Effector CD8-positive, alpha-beta T cell (primary cell): ENCODE measurements at regions not wholly inside any gene's neighbourhood (a gene's known extent, or its start where the extent isn't known, plus 50 kb on each side); places are given as distances from the start of the nearest gene placed in this dataset.

Source experiments
- DNase-seq: peaks from one replicate; lab custom pipeline; 2025; lab: John Stamatoyannopoulos, UW

GRCh38 chr15:47506329-47507100 is 210.8 kb upstream of the SEMA6D start:
- no peak for DNase-seq

DNA sequence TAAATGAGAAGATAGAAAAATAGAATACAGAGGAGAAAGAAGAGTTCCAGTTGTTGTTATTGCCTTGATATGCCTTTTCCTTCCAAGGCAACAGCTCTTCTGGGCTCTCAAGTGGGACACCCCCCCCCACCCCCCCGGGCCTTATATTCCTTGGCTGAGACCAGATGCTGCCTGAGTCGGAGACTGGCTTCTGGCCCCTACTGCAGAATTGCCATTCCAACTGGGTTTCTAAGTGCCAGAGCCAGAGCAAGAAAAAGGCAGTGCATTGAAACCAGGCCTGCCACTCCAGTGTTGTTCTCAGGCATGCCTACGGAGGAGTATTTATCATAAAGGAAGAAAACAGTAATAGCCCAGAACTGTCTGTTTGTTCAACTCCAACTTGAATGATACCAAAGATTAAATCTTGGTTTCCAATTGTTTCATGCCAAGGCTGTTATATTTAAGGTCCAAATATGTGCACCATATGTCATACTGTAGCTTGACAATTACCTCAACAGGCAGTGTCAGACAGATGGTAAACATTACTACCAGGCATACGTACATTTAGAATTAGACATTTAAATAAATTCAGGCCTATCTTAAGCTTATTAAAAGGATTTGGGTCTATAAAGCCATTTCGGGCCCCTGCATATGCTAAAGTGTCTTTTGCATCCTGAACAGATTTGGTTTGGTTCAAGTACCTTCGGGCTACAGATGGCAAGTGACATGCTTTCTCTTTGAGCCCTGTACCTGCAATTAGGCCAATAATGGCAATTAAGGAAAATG is 209.9 kb upstream of the SEMA6D start:
- no peak for DNase-seq

DNA sequence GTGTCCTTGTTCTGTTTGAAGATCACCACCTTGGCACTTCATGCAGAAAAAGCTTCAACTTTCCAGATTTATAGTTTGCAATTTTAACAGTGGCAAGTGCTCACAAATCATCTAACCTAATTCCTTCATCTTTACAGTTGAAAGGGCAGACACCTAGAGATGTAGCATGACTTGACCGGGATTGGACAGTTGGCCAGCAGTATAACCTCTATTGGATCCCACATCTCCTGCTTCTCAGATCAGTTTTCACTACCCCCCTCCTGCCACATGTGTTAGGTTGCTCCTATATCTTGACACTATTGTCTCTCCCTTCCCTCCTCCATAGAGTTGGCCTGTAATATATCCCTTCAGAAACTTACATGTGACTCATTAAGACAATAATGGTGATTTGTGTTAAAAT is 206.0 kb upstream of the SEMA6D start:
- no peak for DNase-seq

DNA sequence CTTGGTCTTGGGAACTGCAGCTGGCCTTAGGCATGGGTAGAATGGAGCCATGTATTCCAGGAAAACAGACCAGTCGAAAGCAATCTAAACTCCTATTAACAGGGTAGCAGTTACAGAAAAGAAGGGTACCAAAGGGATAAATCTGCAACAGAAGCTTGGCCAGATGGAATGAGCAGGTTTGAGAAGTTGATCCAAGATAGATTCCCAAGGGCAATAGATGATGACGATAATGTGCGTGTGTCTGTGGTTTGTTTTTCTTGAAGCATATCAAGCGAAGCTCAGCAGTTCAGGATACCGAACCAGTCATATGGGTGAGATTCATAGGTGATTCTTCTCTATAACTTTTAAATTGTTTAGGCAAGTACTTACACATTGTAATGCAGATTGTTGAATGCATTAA is 203.8 kb upstream of the SEMA6D start:
- no peak for DNase-seq

- no peak for DNase-seq
Observed at GRCh38 chr15:47514200-47514652, 203.1 kb upstream of the SEMA6D start.

DNA sequence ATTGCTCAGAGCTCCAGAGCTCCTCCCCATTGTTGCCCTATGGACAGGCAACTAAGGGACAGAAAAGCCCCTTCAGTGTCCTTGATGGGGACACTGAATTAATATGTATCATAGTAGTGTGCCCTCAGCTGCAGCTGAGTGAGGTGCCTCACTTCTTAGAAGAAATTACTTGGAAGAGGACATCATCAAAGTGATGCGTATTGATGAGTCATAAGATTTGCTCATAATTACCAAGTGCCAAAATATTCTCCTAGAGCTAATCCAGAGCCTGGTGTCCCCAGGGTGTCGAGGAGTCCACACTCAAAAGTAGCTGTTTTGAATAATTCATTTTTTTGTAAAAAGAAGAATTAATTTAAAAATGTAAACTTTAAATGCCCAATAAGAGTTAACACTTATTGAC is 200.7 kb upstream of the SEMA6D start:
- no peak for DNase-seq

- DNase-seq: no peak
Observed at GRCh38 chr15:47516972-47517371, 200.3 kb upstream of the SEMA6D start.

DNA sequence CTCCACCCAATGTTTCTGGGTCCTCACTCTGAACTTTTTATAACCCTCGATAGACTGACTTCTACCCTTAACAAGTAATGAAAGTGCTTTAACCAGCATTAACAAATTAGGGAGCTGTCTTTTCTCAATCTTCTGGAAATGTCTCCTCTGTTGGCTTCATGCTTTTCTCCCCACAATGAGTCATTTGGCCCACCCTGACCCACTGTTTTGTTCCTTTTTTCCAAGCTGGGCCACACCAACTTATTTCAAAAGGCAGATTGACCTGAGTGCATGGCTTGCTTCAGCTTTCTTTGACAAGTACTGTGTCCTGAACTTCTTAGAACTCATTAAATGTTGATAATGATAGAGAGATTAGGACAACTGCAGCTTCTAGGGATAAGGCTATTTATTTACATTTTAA is 199.6 kb upstream of the SEMA6D start:
- no peak for DNase-seq

DNA sequence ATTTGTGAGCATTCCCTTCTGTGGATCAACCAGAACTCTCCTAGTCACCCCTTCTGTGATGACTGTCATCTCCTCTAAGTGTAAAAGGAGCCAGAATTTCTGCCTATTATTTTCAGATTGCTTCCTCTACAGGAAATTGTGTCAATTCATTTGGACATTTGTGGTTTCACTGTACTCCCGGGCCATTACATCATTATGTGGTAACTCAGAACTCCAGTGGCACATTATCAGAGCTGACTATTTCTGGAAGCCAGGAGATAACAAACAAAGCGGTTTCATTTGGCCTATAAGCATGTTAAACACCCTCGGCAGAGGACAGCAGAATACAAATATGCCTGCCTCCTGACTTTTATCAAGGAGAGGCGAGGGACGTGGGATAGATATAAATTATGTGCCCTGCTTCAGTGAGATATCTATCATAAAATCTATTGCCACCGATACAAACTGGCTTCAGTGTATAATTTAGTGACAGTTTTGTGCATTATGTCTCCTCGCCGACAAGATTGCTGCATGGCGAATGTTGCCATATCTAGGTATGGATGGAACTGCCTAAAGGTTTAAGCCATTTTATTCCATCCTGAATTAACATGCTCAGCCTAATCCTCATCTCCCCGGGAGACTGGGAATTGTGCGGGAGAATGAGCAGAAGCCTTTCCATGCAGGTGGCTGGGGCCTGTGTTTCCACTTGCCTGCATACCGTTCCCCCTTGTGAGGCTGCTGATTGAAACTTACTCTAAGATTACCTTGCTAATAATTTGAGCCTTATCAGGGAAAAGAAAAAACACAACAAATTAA is 193.4 kb upstream of the SEMA6D start:
- DNase-seq: no peak

- DNase-seq: no peak
Observed at GRCh38 chr15:47529241-47529640, 188.1 kb upstream of the SEMA6D start.

- no peak for DNase-seq
Observed at GRCh38 chr15:47534673-47535072, 182.6 kb upstream of the SEMA6D start.

DNA sequence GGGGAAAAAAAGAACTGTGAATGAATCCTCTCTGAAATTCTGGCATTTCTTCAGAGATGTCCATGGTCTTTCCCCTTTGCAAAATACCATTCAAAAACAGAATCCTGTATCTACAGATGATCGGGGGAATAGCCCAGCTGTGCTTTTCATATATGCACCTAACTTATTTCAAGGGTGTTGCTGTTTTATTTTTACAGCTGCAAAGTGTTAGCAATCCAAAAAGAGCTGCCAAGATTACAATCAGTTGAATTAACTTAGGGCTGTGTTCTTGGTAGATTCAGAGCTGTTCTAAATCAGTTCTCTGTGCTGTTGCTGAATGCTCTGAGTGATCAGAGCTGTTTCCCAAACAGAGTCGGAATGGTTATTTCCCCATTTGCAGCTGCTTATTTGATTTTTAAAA is 175.7 kb upstream of the SEMA6D start:
- no peak for DNase-seq

GRCh38 chr15:47542312-47542989 is 174.9 kb upstream of the SEMA6D start:
- no peak for DNase-seq

DNA sequence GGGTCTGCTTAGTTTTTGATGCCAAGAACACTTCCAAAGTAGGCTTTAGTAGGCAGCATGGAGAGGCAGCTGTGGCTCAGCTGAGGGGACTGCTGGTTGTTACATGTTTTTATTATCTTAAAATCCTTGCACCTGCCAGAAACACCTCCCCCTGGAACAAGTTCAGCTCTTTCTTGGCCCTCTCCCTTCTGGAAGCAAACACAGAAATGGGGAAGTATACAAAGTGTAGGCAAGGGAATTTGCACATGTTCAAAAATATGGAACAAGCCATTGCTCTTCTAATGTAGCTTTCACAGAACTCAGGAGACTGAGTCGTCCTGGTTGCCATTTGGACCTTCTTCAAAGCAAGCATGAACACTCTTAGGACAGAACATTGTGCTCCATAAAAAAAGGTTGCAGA is 169.1 kb upstream of the SEMA6D start:
- no peak for DNase-seq

DNA sequence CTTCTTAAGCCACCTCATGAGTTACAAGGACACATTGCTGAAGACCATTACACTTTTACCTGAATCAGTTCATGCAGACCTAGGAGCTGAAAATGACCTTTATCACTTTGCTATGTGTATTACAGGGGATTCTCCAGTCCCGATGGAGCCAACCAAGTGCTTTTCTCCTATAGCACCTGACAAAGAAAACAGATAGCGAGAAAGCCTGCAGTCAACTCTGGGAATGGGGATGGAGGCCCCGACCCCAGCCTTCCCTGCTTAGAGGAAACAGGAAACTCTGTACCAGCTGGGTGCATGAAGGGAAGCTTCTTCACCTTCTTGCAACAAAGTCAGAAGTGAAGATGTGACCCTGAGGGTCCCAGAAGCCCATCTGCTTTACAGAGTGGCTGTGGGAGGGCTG is 168.3 kb upstream of the SEMA6D start:
- DNase-seq: no peak

- no peak for DNase-seq
Observed at GRCh38 chr15:47551079-47551478, 166.2 kb upstream of the SEMA6D start.

DNA sequence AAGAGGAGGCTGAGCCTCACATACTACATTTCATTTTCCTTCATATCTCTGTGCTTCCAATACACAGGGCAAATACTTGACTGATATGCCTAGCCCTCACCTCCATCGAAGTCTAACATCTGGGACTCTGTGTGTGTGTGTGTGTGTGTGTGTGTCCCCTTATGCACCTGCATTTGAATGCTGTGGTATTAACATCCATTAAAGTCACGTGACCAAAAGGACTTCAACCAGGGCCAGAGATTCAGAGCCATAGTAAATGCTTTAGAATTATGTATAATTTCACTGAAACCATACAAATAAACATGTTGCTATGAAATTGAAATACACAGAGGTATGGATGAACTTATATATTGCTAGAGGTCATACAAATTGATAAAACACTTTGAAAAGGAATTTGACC is 165.8 kb upstream of the SEMA6D start:
- DNase-seq: no peak

DNA sequence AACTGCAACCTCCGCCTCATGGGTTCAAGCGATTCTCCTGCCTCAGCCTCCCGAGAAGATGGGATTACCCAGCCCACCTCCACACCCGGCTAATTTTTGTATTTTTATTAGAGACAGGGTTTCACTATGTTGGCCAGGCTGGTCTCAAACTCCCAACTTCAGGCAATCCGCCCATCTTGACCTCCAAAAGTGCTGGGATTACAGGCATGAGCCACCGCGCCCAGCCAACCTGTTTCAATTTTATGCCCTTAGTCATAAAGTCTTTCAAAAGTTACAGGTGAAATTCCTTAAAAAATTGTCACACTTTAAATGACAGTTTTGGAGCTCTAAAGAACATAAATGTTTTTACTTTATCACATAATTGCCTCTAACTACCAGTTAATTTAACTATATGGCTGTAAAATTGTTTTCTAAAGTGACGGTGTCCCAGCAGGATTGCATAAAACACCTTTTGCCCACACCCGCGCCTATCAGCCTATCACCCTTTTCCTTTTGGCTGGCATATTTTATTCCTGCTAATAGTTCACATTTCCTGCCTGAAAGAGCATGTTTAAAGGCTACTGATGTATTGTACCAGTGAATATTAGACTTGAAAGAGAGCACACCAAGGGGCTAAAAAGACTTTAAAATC is 164.2 kb upstream of the SEMA6D start:
- DNase-seq: no peak

GRCh38 chr15:47553947-47554346 is 163.4 kb upstream of the SEMA6D start:
- no peak for DNase-seq

- no peak for DNase-seq
Observed at GRCh38 chr15:47561102-47561501, 156.2 kb upstream of the SEMA6D start.

- no peak for DNase-seq
Observed at GRCh38 chr15:47565949-47566348, 151.4 kb upstream of the SEMA6D start.

GRCh38 chr15:47566610-47567009 is 150.7 kb upstream of the SEMA6D start:
- no peak for DNase-seq
